ENCODE measurements at regions not wholly inside any gene's neighbourhood (a gene's known extent, or its start where the extent isn't known, plus 50 kb on each side); places are given as distances from the start of the nearest gene placed in this dataset.

DNA sequence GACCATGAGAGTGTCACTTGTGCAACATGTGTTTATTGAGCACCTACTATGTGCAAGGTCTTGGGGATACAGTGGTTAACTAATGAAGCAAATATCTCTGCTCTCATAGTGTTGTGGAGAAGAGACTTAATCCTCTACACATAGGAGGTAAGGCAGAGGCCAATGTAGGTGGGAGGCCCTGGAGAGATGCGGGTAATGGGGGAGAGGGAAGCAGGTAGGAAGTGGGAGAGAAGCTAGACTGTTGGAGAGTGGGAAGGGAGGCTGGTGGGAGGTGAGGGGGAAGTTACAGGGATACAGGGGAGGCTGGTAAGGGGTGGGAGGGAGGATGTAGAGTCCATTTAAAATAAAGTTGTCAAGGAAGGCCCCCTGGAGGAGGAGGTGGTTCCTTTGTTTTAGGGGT lies 240.0 kb downstream of the MIAT start:
- no peak for DNase-seq

DNA sequence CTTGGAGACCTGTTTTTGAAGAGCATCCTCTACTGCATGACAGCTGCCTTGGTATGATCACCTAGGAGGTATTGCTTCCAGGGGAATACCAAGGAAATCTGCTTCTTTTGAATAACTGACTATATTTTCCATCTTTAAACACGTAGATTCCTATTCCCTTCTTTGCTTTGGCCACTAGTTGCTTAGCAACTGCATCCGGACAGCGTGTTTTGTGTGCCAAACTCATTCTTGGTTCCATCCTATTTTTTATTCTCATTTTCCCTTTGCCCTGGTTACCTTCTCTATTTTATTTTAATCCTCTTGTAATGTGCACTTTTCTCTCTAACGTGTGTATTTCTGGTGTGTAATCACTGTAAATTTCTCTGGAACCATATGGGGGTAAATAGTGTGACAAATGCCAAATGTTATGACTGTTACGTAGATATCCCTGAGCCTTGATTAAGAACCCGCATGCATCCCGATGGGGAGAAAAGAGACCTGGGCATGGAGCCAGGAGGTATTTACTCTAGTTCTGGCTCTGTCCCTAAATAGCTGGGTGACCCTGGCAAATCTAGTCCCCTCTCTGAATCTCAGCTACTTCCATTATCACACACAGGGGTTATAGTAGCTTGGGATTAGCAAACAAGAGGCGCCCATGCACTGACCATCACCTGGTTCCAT lies 241.7 kb downstream of the MIAT start:
- DNase-seq, result no peak

DNA sequence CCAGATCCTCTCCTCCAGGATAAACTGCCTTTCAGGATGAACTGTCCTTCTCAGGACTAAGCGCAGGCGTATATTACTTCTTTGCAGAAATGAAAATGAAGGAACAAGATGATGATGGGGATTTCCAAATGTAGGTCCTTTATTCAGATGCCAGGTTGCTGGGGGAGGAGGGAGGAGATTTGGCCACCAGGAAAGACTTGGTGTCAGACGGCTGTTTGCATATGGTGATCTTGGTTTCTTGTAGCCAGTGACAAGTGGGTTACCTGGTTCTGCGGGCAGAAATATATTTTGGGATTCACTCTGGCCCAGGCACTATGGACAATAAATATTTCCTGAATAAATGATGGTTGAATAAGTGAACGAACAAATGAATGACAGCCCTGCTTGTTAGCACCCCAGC lies 243.4 kb downstream of the MIAT start:
- no peak for DNase-seq

GRCh38 chr22:26901198-26901816 lies 243.9 kb downstream of the MIAT start:
- DNase-seq, result no peak

GRCh38 chr22:26902401-26903029 lies 245.1 kb downstream of the MIAT start:
- no peak for DNase-seq

DNA sequence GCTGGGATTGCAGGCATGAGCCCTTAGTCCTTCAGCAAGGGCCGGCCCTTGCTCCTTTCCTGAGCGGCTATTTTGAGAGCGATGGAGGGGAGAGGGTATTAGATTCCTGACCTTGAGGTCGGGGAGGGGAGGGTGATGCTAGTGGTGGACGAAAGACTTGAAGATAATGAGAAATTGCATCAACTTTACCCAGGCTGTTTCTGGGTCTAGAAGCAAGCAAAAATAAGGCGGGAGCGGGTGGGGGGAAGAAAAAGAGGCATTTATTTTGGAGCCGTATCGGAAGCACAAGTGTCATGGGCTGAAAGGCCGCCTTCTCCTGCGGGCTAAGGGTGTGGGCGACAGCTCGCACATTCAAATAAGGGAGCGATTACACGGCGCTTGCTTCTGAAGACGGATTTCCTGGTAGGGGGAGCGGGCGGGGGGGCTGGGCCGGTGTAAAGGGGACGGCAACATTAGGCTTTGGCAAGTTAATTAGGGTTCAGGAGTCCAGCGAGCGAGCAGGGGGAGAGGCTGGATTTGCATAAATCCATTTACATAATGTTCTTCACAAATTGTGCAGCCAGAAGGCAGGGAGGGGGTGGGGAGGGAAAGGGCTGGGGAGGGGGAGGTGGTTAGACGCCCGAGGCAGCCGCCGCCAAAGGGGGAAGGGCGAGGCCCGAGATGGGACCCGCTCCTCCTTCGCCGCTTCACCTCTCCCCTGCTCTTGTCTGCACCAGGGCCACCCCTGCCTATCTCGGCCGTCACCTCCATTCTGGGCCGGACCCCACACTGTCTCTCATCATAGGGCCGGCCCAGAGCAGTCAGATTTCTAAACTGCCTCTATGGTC lies 245.9 kb downstream of the MIAT start:
- DNase-seq, result no peak

- DNase-seq, result no peak
Observed at GRCh38 chr22:26904483-26904882, 247.1 kb downstream of the MIAT start.

- no peak for DNase-seq
Observed at GRCh38 chr22:26905076-26905475, 247.7 kb downstream of the MIAT start.

DNA sequence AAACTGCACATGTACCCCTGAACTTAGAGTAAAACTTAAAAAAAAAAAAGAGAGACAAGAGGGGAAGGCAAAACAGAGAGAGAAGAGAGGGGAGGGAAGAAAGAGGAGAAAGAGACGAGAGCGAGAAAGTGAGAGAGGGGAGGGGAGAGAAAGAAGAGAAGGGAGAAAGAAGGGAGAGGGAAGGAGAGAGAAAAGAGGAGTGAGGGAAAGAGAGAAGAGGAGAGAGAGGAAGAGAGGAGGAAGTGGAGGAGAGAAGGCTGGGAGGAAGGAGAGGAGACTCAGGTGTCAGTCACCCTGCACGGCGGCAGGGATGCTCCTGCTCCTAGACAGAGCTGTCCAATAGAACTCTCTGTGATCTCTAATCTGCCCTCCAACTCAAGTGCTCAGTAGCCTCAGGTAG lies 248.3 kb downstream of the MIAT start:
- DNase-seq, result no peak

DNA sequence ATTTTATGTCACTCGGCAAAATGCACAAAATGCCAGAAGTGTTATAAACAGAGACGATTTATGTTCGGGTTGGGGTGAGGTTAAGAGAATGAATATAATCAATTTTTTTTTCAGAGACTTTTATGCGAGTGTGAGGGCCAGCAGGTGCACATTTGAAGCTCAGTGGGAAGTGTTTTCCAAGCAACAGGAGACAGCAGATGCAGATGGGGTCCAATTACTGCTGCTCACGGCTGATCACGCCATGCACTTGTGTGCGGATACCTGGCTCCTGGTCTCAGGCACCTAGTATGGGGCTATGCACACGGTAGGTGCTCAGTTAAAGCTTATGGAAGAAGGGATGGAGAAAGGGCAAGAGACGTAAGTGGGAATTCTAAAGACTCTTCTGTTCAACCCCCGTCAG lies 249.1 kb downstream of the MIAT start:
- DNase-seq, result no peak

DNA sequence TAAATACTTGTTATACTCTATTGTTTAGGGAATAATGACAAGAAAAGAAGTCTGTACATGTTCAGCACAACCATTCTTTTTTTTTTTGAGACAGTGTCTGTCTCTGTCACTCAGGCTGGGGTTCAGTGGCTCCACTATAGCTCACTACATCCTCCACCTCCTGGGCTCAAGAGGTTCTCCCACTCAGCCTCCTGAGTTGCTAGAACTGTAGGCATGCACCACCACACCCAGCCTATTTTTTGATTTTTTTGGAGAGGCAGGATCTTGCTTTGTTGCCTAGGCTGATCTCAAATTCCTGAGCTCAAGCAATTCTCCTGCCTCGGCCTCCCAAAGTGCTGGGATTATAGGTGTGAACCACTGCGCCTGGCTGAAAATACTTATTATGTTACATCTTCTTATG lies 250.0 kb downstream of the MIAT start:
- DNase-seq, result no peak

DNA sequence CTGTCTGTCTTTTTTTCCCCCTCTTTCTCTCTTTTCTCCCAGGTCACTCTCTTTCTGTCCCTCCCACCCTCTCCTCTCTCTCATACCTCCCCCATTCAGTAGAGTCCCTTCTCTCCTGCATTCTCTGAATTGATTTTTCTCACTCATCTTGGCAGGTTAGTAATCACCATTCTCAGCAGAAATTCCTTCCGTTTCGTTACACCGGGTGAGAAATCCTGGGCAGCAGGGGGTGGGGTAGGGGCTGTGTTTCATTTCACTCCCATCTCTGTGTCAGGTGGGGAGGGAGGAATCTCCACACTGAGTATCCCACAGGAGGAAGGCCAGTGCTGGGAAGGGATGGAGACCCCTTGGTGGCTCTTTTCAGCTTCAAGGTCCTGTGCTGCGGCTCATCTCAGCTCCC lies 253.5 kb downstream of the MIAT start:
- no peak for DNase-seq

DNA sequence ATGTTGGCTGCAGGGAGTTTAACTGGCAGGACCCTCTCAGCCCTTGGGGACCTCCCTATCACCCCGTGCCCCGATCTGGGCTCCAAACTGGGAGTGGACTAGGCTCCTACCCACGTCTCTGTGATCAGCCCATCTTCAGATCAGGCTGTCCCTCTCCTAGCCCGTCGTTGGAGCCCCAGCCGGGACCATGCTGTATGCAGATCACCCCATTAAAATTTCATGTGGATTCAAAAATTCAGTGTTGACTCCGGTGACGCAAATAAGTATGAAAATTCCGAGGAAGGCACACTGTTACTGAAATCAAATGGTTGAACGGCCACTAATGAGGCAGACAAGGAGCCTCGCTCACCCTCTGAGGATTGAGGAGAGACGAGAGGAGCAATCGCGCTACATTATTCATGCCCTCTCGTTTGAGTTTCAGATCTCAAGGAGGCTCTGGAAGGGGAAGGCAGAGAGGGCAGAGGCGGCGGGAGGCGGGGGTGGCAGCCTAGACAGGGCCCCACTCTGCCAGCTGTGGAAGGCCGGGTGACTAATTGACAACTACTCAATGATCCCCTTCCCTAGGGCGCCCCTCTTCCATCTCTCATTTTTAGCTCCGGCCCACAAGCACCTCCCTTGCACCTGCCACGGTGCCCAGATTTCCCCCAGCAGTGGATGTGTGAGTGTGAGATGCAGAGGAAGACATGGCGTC lies 255.4 kb downstream of the MIAT start:
- DNase-seq, result no peak

GRCh38 chr22:26914519-26915185 lies 257.3 kb downstream of the MIAT start:
- DNase-seq, result no peak

GRCh38 chr22:26916236-26916635 lies 258.8 kb downstream of the MIAT start:
- DNase-seq, result no peak

GRCh38 chr22:26918226-26918625 lies 260.8 kb downstream of the MIAT start:
- no peak for DNase-seq

DNA sequence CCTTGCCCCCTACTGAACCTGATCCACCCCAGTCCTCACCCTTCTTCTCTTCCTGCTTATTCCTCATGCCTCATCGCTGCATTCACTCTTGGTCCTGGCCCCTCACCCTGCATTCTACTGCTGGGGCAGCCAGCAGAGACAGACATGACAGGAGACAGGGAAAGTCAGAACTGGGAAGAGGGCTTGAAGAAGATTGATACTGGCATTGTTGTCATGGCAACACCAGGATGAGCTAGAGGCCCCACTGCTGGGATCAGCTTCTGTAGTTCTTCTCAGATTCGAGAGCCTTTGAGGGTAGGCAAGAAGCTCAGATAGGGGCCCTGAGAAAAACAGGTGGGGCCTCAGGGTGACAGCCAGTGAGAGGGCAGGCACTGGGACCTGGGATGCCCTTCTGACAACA lies 264.3 kb downstream of the MIAT start:
- no peak for DNase-seq

- no peak for DNase-seq
Observed at GRCh38 chr22:26922806-26923205, 265.4 kb downstream of the MIAT start.

- DNase-seq, result no peak
Observed at GRCh38 chr22:26923531-26923930, 266.1 kb downstream of the MIAT start.

DNA sequence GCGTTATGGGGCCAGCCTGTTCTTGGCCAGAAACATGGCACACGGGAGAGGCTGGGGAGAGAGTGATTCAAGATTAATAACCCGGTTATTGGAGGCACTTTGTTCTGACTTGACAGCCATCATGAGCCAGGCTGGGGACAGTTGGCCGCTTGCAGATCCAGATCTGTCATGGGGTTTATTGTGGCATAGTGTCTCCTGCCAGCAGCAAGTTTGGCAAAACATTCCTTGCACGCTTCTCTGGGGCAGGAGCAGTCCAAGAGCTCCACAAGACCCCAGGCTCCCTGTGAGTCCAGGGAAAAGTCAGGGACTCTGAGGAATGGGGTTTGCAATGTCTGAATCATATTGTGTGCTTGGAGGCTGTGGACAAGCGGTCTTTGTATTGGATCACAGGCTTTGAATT lies 270.4 kb downstream of the MIAT start:
- DNase-seq, result no peak

DNA sequence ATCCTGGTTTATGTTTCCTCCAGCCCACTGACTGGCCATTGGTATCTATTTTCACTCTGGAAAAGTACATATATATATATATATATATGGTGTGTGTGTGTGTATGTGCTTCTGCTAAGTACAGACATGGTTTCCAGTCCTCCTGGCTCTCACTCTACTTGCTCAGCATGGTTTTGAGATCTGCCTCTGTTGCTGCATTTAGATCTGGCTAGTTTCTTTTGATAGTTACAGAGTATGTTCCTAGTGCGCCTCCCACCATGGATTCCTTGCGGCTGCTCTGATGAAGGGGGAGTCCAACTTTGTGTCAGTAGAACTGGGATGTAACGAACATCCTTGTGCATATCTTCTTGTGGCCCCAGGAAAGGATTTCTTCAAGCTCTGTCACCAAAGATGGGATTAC lies 274.1 kb downstream of the MIAT start:
- DNase-seq, result no peak

DNA sequence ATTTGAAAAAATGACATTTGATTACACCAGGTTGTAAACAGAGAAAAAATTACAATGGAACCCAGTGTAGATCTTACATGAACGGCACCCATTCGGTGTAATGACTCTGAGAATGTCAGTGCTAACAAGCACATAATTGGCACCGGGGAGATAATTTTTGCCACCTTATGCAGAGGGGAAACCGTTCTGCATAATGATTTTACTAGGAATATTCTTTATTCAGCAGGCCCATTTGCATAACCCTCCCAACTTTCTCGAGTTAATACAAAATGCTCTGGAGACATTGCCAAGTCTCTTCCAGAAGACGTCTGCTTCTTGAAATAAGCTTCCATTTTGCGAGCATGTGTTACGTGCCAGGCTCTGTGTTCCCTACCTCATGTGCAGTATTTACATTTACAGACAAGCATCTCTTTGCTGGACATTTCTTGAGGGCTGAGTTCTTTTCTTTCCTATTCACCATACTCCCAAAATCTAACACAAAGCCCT lies 275.8 kb downstream of the MIAT start:
- no peak for DNase-seq
